Heart left ventricle (tissue), 13 donors: ENCODE measurements at regions not wholly inside any gene's neighbourhood (a gene's known extent, or its start where the extent isn't known, plus 50 kb on each side); places are given as distances from the start of the nearest gene placed in this dataset.

Source experiments
- POLR2A ChIP-seq, 2 donors: fragments of 450-650 bp; IDR thresholded peaks; one replicate each; pipeline ENCODE4 v1.6.1; 2017; ENCODE audit warnings: antibody characterized with exemption in 2 of 2, mild to moderate bottlenecking in 2 of 2, moderate library complexity in 2 of 2
- TF ChIP-seq, protein P1 (sequence below), 12 donors: fragments of 200-600 bp; sonication (generic) in 4 of 12; IDR thresholded peaks; one replicate each; pipeline versions ENCODE4 v1.5.0 to v1.8.0; 2018 to 2022; ENCODE audit warnings: antibody characterized with exemption in 12 of 12, mild to moderate bottlenecking in 5 of 12
- donor health status: ischemic (EF 13 %, LVEDD 7.1; RV severe dilation, severe dysfunction).
- donor health status: DM: no; HTN: yes; CAD: no.
- donor health status: DM: no; HTN: no; CAD: no.
- donor health status: ischemic (EF 25% LVEDD 6.9; RV normal size, moderate dysfunction).
- donor health status: ischemic (EF 25% LVEDD 5.7; RV mildly dilated, moderate dysfunction).
- donor health status: ischemic (EF 35%, LVEDD 5.7; RV mildly dilated, moderate dysfunction).
- donor health status: nonischemic (EF 11% LVEDD 7.7; RV severe dilation, severe dysfunction).
- donor health status: DM: yes; HTN: yes; CAD: no.
- donor health status: PGD.
- donor health status: ischemic (EF 29% LVEDD 5.4; RV normal size, mild dysfunction).
- donor health status: nonischemic (EF 23%, LVEDD 6.1; RV moderate dilation, normal function).

DNA sequence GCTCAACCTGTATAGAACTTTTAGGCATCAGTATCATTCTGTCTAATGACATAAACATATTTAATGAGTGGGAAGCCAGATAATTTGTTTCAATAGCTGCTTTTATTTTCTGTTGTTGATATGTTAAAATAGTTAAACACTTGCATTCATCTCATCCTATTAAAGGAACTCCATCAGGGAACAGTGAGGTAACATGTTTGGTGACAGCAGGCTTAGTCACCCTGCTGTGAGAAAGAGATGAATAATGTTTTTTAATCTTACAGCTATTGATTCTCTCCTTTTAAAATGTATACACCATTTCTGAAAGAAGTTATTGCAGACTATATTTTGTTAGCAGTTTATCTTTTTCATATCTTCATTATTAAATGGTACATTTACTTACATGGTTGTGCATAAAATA, 123.3 kb upstream of the CWC22 start:
- no peak for TF ChIP-seq POLR2A (IDR thresholded peaks at IDR 0.05)
- TF ChIP-seq, protein P1, sequence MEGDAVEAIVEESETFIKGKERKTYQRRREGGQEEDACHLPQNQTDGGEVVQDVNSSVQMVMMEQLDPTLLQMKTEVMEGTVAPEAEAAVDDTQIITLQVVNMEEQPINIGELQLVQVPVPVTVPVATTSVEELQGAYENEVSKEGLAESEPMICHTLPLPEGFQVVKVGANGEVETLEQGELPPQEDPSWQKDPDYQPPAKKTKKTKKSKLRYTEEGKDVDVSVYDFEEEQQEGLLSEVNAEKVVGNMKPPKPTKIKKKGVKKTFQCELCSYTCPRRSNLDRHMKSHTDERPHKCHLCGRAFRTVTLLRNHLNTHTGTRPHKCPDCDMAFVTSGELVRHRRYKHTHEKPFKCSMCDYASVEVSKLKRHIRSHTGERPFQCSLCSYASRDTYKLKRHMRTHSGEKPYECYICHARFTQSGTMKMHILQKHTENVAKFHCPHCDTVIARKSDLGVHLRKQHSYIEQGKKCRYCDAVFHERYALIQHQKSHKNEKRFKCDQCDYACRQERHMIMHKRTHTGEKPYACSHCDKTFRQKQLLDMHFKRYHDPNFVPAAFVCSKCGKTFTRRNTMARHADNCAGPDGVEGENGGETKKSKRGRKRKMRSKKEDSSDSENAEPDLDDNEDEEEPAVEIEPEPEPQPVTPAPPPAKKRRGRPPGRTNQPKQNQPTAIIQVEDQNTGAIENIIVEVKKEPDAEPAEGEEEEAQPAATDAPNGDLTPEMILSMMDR (IDR thresholded peaks at IDR 0.05), result no peak
